Mesendoderm (in vitro differentiated cells): ENCODE measurements at regions not wholly inside any gene's neighbourhood (a gene's known extent, or its start where the extent isn't known, plus 50 kb on each side); places are given as distances from the start of the nearest gene placed in this dataset.

ENCODE experiments used
- DNase-seq: peaks from one replicate; pipeline ENCODE4 v3.0.0; 2013
- H2AK5ac ChIP-seq: 2 replicates; pipeline ENCODE4 v1.6.1; 2013; ENCODE audit warnings: low read length, inconsistent platforms
- H2BK120ac ChIP-seq: 2 replicates; pipeline ENCODE4 v1.6.1; 2013; ENCODE audit warnings: low read depth, mild to moderate bottlenecking, low read length, moderate library complexity, mixed read lengths
- H2BK15ac ChIP-seq: replicated peaks from 2 replicates; pipeline ENCODE4 v1.6.1; 2013; ENCODE audit warnings: low read depth, mild to moderate bottlenecking, moderate library complexity
- H2BK5ac ChIP-seq: 2 replicates; pipeline ENCODE4 v1.6.1; 2013; ENCODE audit warnings: low read length, inconsistent platforms
- H3K18ac ChIP-seq: 2 replicates; pipeline ENCODE4 v1.6.1; 2013; ENCODE audit warnings: mild to moderate bottlenecking, low read length, mixed read lengths
- H3K23ac ChIP-seq: one replicate; pipeline ENCODE4 v1.6.1; 2013; ENCODE audit warnings: low read length
- H3K27ac ChIP-seq: 2 replicates; pipeline ENCODE4 v1.5.1; 2013; ENCODE audit warnings: low read depth, mild to moderate bottlenecking, inconsistent platforms, low read length, moderate library complexity
- H3K27me3 ChIP-seq: 2 replicates; pipeline ENCODE4 v1.6.1; 2013; ENCODE audit warnings: low read length, control low read depth, mild to moderate bottlenecking, inconsistent platforms; ENCODE audit not compliant: insufficient read depth, poor library complexity
- H3K36me3 ChIP-seq: 2 replicates; pipeline ENCODE4 v1.6.1; 2013; ENCODE audit warnings: low read length, inconsistent platforms; ENCODE audit not compliant: control insufficient read depth, insufficient read depth
- H3K4ac ChIP-seq: one replicate; pipeline ENCODE4 v1.6.1; 2013; ENCODE audit warnings: low read depth, mild to moderate bottlenecking, low read length, moderate library complexity
- H3K4me1 ChIP-seq: 2 replicates; pipeline ENCODE4 v1.6.1; 2013; ENCODE audit warnings: low read depth, low read length, inconsistent platforms; ENCODE audit not compliant: control insufficient read depth
- H3K4me2 ChIP-seq: 2 replicates; pipeline ENCODE4 v1.6.1; 2013; ENCODE audit warnings: low read length
- H3K4me3 ChIP-seq: 2 replicates; pipeline ENCODE4 v1.5.1; 2013; ENCODE audit warnings: mild to moderate bottlenecking, low read length
- H3K56ac ChIP-seq: one replicate; pipeline ENCODE4 v1.6.1; 2013; ENCODE audit warnings: low read length
- H3K79me1 ChIP-seq: 2 replicates; pipeline ENCODE4 v1.6.1; 2013; ENCODE audit warnings: low read length, inconsistent platforms
- H3K79me2 ChIP-seq: 2 replicates; pipeline ENCODE4 v1.6.1; 2013; ENCODE audit warnings: mild to moderate bottlenecking, low read length; ENCODE audit not compliant: control insufficient read depth, insufficient read depth
- H3K9ac ChIP-seq: 2 replicates; pipeline ENCODE4 v1.6.1; 2013; ENCODE audit warnings: low read length, inconsistent platforms
- H4K5ac ChIP-seq: one replicate; pipeline ENCODE4 v1.6.1; 2013; ENCODE audit warnings: low read length
- H4K8ac ChIP-seq: one replicate; pipeline ENCODE4 v1.6.1; 2013; ENCODE audit warnings: low read depth, mild to moderate bottlenecking, control low read depth, low read length, moderate library complexity
- WGBS: extraction: QIAGEN DNeasy Blood & Tissue Kit; methylation state at CpG from one replicate; pipeline ENCODE4 v1.1.7; 2013; ENCODE audit warnings: low lambda C conversion rate, missing lambda C conversion rate; ENCODE audit not compliant: insufficient coverage; ENCODE audit errors: extremely low coverage; 5-methylcytosine and 5-hydroxymethylcytosine counted together

GRCh38 chr9:96026655-96027213 lies 151.2 kb downstream of the ERCC6L2 start:
- H4K8ac ChIP-seq: no peak overlapping the region
- H4K5ac ChIP-seq: no peak overlapping the region
- 96% methylated on average over 3 of the region's 5 CpGs for WGBS
- H3K23ac ChIP-seq: peak overlapping the region; percentile 66
- peak overlapping the region; percentile 95 for H2AK5ac ChIP-seq
- no peak for DNase-seq
- no peak overlapping the region for H2BK120ac ChIP-seq
- H3K36me3 ChIP-seq: no peaks in the 10 kb centered on the region
- H3K79me2 ChIP-seq: no peaks in the 10 kb centered on the region
- H3K18ac ChIP-seq: no peak overlapping the region
- H2BK5ac ChIP-seq: peak overlapping the region; percentile 35
- peak overlapping the region; percentile 61 for H3K9ac ChIP-seq
- H3K4me1 ChIP-seq: peaks cover 5% of the 10 kb centered on the region
- peak overlapping the region; percentile 87 for H3K56ac ChIP-seq
- H3K27ac ChIP-seq: no peak overlapping the region
- H3K4ac ChIP-seq: no peak overlapping the region
- H3K4me2 ChIP-seq: peak overlapping the region; percentile 41
- H3K27me3 ChIP-seq: peaks cover 3% of the 10 kb centered on the region
- H3K79me1 ChIP-seq: no peaks in the 10 kb centered on the region
- no peak overlapping the region for H2BK15ac ChIP-seq
- H3K4me3 ChIP-seq: no peak overlapping the region

- Histone ChIP-seq H3K9ac (peak overlapping the region; percentile 46), H4K8ac (no peak overlapping the region), H3K18ac (no peak overlapping the region), H3K79me1 (no peaks in the 10 kb centered on the region), H4K5ac (no peak overlapping the region), H3K56ac (peak overlapping the region; percentile 87), H3K4me3 (no peak overlapping the region), H2AK5ac (peak overlapping the region; percentile 95), H2BK15ac (no peak overlapping the region), H3K4me2 (peak overlapping the region; percentile 41), H3K79me2 (no peaks in the 10 kb centered on the region), H3K36me3 (no peaks in the 10 kb centered on the region), H2BK120ac (no peak overlapping the region), H3K4ac (no peak overlapping the region), H3K27ac (no peak overlapping the region), H2BK5ac (peak overlapping the region; percentile 35), H3K27me3 (peaks cover 3% of the 10 kb centered on the region), H3K23ac (no peak overlapping the region), H3K4me1 (peaks cover 5% of the 10 kb centered on the region)
- peak; percentile 87 for DNase-seq
- WGBS: no CpG with 5 or more reads among the region's 36 CpGs
Observed at GRCh38 chr9:96025995-96026602, 150.6 kb downstream of the ERCC6L2 start.

GRCh38 chr9:96023486-96023885 lies 148.0 kb downstream of the ERCC6L2 start:
- Histone ChIP-seq H3K4me1 (peaks cover 5% of the 10 kb centered on the region), H4K8ac (no peak overlapping the region), H3K4me2 (no peak overlapping the region), H2AK5ac (no peak overlapping the region), H4K5ac (no peak overlapping the region), H3K18ac (no peak overlapping the region), H3K27ac (no peak overlapping the region), H2BK120ac (no peak overlapping the region), H3K23ac (no peak overlapping the region), H3K56ac (no peak overlapping the region), H2BK15ac (no peak overlapping the region), H3K9ac (no peak overlapping the region), H3K36me3 (no peaks in the 10 kb centered on the region), H3K79me2 (no peaks in the 10 kb centered on the region), H3K27me3 (peaks cover 3% of the 10 kb centered on the region), H3K4me3 (no peak overlapping the region), H2BK5ac (no peak overlapping the region), H3K4ac (no peak overlapping the region), H3K79me1 (no peaks in the 10 kb centered on the region)
- WGBS: no CpG with 5 or more reads among the region's 5 CpGs
- no peak for DNase-seq

GRCh38 chr9:96022445-96023051 lies 147.1 kb downstream of the ERCC6L2 start:
- Histone ChIP-seq H3K36me3 (no peaks in the 10 kb centered on the region), H3K79me2 (no peaks in the 10 kb centered on the region), H2BK15ac (no peak overlapping the region), H3K4me3 (peak overlapping the region; percentile 15), H3K79me1 (no peaks in the 10 kb centered on the region), H4K5ac (no peak overlapping the region), H3K9ac (peak overlapping the region; percentile 53), H3K4ac (no peak overlapping the region), H3K23ac (peak overlapping the region; percentile 20), H2BK120ac (no peak overlapping the region), H2BK5ac (no peak overlapping the region), H4K8ac (no peak overlapping the region), H3K4me1 (peaks cover 5% of the 10 kb centered on the region), H3K18ac (peak overlapping the region; percentile 35), H3K56ac (peak overlapping the region; percentile 59), H3K4me2 (peak overlapping the region; percentile 80), H3K27ac (no peak overlapping the region), H2AK5ac (no peak overlapping the region), H3K27me3 (peaks cover 3% of the 10 kb centered on the region)
- peak; percentile 75 for DNase-seq
- WGBS: no CpG with 5 or more reads among the region's 26 CpGs

GRCh38 chr9:96021551-96022444 lies 146.3 kb downstream of the ERCC6L2 start:
- H2BK15ac ChIP-seq: no peak overlapping the region
- H3K9ac ChIP-seq: peak overlapping the region; percentile 70
- H3K4ac ChIP-seq: peak overlapping the region; percentile 8
- H3K4me3 ChIP-seq: peak overlapping the region; percentile 38
- peak overlapping the region; percentile 37 for H3K23ac ChIP-seq
- H3K4me2 ChIP-seq: peak overlapping the region; percentile 80
- H3K18ac ChIP-seq: peak overlapping the region; percentile 35
- DNase-seq: peak; percentile 29
- no peak overlapping the region for H2AK5ac ChIP-seq
- peaks cover 3% of the 10 kb centered on the region for H3K27me3 ChIP-seq
- H2BK5ac ChIP-seq: no peak overlapping the region
- peak overlapping the region; percentile 59 for H3K56ac ChIP-seq
- peaks cover 4% of the 10 kb centered on the region for H3K4me1 ChIP-seq
- H3K79me2 ChIP-seq: no peaks in the 10 kb centered on the region
- H2BK120ac ChIP-seq: peak overlapping the region; percentile 47
- H3K27ac ChIP-seq: no peak overlapping the region
- H3K79me1 ChIP-seq: no peaks in the 10 kb centered on the region
- no peak overlapping the region for H4K8ac ChIP-seq
- no CpG with 5 or more reads among the region's 75 CpGs for WGBS
- H4K5ac ChIP-seq: no peak overlapping the region
- no peaks in the 10 kb centered on the region for H3K36me3 ChIP-seq
